Adrenal gland (tissue), 9 donors: ENCODE measurements at regions not wholly inside any gene's neighbourhood (a gene's known extent, or its start where the extent isn't known, plus 50 kb on each side); places are given as distances from the start of the nearest gene placed in this dataset.

Experiments used
- DNase-seq, 7 donors: peaks; one replicate each; pipeline ENCODE4 v3.0.0-alpha.2; 2019 to 2020
- H3K27ac ChIP-seq, 5 donors: fragments of 200-600 bp; sonication (generic) in 4 of 5; 1 replicate in 3 of 5; 2 replicates in 2 of 5; pipeline versions ENCODE4 v1.5.1 to v1.8.0; 2016 to 2020; ENCODE audit warnings: mild to moderate bottlenecking in 1 of 5
- H3K27me3 ChIP-seq: fragments of 200-600 bp; 2 replicates; pipeline ENCODE4 v1.8.0; 2021
- H3K36me3 ChIP-seq, 2 donors: fragments of 200-600 bp; replicated peaks in 1 of 2; 1 replicate in 1 of 2; 2 replicates in 1 of 2; pipeline versions ENCODE4 v1.5.1 to v1.8.0; 2018 to 2022
- H3K4me1 ChIP-seq, 2 donors: fragments of 200-600 bp; replicated peaks in 1 of 2; 1 replicate in 1 of 2; 2 replicates in 1 of 2; pipeline versions ENCODE4 v1.5.1 to v1.8.0; 2018 to 2021
- H3K4me3 ChIP-seq, 4 donors: fragments of 200-600 bp; sonication (generic) in 3 of 4; one replicate each; pipeline ENCODE4 v1.5.1; 2016 to 2018
- H3K9me3 ChIP-seq, 3 donors: fragments of 200-600 bp; sonication (generic) in 1 of 3; replicated peaks in 1 of 3; 1 replicate in 2 of 3; 2 replicates in 1 of 3; pipeline versions ENCODE4 v1.5.1 to v1.8.0; 2016 to 2021
- POLR2A ChIP-seq, 2 donors: fragments of 450-650 bp; IDR thresholded peaks; one replicate each; pipeline ENCODE4 v1.6.1; 2017; ENCODE audit warnings: antibody characterized with exemption in 2 of 2, mild to moderate bottlenecking in 2 of 2, moderate library complexity in 1 of 2
- WGBS, 4 donors: extraction: QIAGEN DNeasy Blood & Tissue Kit in 2 of 4; methylation state at CpG; one replicate each; pipeline versions ENCODE4 v1.1.5 to v1.1.7; 2013 to 2017; 5-methylcytosine and 5-hydroxymethylcytosine counted together
- intact Hi-C, 2 donors: fragments of 100-400 bp; cut with DNase I; formaldehyde crosslinking; loops; one replicate each; pipeline versions ENCODE4 v1.14.1 to v1.15.0; 2022 to 2023
- TF ChIP-seq, protein P1 (sequence below), 6 experiments: fragments of 450-650 bp in 4 of 6; fragments of 200-600 bp in 2 of 6; sonication (generic) in 1 of 6; IDR thresholded peaks; 1 replicate in 5 of 6; 2 replicates in 1 of 6; pipeline versions ENCODE4 v1.5.1 to v1.8.0; 2016 to 2021; ENCODE audit warnings: antibody characterized with exemption in 6 of 6, mild to moderate bottlenecking in 2 of 6, moderate library complexity in 1 of 6
- donor health status: healthy with polysubstance abuse.
- donor health status: Bipolar disorder and iron deficiency.
- donor health status: DM: yes; HTN: yes; CAD: no.
- donor health status: DM: no; HTN: no; CAD: no.
- donor health status: DM: no; HTN: no; CAD: no.

DNA sequence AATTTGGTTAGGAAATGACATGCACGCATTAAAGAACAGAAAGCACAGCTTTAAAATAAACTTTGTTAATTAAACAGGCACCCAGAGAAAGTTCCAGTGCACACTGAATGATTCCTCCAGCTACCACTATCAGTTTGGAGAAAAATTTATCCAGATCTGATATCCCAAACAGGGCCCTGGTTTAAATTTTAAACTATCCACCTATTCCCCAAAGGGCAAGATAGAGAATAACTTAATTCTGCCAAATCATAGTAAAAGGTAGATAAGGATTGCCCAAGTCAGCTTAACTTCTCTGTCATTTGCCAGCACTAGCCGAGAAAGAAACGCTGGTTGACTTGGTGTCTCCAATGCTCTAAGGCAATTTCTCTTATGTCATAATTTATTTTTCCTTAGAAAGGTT lies 321.9 kb upstream of the PKDCC start:
- WGBS, 4 donors: 74 to 97% (median 90%) methylated on average over 3 of the region's 3 CpGs

DNA sequence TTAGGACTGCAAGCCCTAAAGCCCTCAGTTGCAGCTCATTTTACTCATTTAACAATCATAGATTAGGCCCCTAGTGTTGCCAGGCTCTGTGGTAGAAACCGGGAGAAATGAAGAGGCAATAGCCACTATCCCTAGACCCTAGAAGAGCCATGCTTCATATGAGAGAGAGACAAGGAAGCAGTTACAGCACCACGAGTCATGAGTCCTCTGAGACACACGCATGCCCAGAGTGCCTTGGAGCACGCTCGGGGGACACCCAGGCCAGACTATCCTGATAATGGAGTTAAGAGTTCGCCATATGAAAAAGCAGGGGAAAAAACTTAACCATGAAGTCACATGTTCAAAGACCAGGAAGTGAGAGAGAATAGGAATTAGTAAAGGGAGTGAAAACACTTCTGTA lies 321.5 kb upstream of the PKDCC start:
- no peak for TF ChIP-seq POLR2A (IDR thresholded peaks at IDR 0.05)
- TF ChIP-seq, protein P1, sequence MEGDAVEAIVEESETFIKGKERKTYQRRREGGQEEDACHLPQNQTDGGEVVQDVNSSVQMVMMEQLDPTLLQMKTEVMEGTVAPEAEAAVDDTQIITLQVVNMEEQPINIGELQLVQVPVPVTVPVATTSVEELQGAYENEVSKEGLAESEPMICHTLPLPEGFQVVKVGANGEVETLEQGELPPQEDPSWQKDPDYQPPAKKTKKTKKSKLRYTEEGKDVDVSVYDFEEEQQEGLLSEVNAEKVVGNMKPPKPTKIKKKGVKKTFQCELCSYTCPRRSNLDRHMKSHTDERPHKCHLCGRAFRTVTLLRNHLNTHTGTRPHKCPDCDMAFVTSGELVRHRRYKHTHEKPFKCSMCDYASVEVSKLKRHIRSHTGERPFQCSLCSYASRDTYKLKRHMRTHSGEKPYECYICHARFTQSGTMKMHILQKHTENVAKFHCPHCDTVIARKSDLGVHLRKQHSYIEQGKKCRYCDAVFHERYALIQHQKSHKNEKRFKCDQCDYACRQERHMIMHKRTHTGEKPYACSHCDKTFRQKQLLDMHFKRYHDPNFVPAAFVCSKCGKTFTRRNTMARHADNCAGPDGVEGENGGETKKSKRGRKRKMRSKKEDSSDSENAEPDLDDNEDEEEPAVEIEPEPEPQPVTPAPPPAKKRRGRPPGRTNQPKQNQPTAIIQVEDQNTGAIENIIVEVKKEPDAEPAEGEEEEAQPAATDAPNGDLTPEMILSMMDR (IDR thresholded peaks at IDR 0.05): no peak
- Histone ChIP-seq H3K27ac (no peak overlapping the region), H3K36me3 (no peaks in the 10 kb centered on the region), H3K9me3 (no peaks in the 10 kb centered on the region), H3K27me3 (no peaks in the 10 kb centered on the region), H3K4me1 (peaks cover 0 to 8% of the 10 kb centered on the region in 2 donors), H3K4me3 (no peak overlapping the region)
- 81 to 97% (median 94%) methylated on average over 6 of the region's 6 CpGs for WGBS, 4 donors
- intact Hi-C loops: no loop called here
- DNase-seq: no peak

More for the DNA sequence above, 321.9 kb upstream of the PKDCC start:
- intact Hi-C loops: no loop called here
- Histone ChIP-seq H3K27ac (no peak overlapping the region), H3K27me3 (no peaks in the 10 kb centered on the region), H3K36me3 (no peaks in the 10 kb centered on the region), H3K9me3 (no peaks in the 10 kb centered on the region), H3K4me3 (no peak overlapping the region), H3K4me1 (peaks cover 0 to 10% of the 10 kb centered on the region in 2 donors)
- TF ChIP-seq, protein P1 (IDR thresholded peaks at IDR 0.05): no peak
- TF ChIP-seq POLR2A (IDR thresholded peaks at IDR 0.05): no peak
- DNase-seq: no peak

DNA sequence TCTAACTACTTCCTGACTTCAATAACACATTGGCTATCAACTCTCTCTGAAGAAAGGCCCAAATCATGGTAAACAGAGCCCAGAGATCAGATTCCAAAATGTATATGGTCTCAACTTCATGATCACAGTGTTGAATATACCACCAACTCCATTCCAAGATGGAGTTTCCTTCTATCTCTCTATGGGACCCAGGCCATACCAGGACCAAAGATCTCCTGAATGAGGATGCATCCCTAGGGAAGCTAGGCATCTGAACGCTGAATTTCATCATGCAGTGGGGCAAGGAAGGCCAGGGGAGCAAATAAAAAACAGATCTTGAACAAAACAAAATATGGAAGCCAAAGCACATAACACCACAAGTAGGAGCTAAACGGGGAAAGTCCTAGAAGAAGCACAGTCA lies 320.7 kb upstream of the PKDCC start:
- DNase-seq: no peak
- intact Hi-C loops: no loop called here
- no peaks in the 10 kb centered on the region for H3K36me3 ChIP-seq
- WGBS, 4 donors: 90 to 96% (median 92%) methylated on average over 2 of the region's 2 CpGs
- H3K27ac ChIP-seq: no peak overlapping the region
- peaks cover 0 to 8% of the 10 kb centered on the region in 2 donors for H3K4me1 ChIP-seq
- TF ChIP-seq, protein P1 (IDR thresholded peaks at IDR 0.05): no peak
- TF ChIP-seq POLR2A (IDR thresholded peaks at IDR 0.05): no peak
- no peaks in the 10 kb centered on the region for H3K27me3 ChIP-seq
- H3K4me3 ChIP-seq: no peak overlapping the region
- H3K9me3 ChIP-seq: no peaks in the 10 kb centered on the region

DNA sequence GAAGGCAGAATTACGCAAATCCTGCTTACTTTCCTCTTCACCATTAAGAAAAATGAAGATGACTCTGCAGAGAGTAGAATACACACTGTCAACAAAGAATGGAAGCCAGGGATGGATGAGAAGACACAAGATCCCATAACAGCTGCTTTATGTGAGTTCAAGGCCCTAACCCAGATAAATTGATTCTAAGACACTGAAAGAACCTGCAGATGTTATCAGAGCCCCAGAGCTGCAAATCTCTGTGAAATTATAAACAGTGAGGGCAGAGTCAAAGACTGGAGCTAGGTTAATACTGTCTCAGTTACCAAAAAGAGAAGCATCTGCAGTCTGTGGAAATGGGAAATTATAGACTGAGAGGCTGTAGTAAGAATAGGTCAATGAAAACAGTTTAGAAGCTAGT lies 320.1 kb upstream of the PKDCC start:
- Histone ChIP-seq H3K4me3 (no peak overlapping the region), H3K27ac (no peak overlapping the region), H3K4me1 (peaks cover 0 to 8% of the 10 kb centered on the region in 2 donors), H3K36me3 (no peaks in the 10 kb centered on the region), H3K27me3 (no peaks in the 10 kb centered on the region), H3K9me3 (no peaks in the 10 kb centered on the region)
- intact Hi-C loops: no loop called here
- WGBS, 4 donors: 0 to 95% (median 49%) methylated on average over 1 of the region's 1 CpG
- no peak for TF ChIP-seq POLR2A (IDR thresholded peaks at IDR 0.05)
- TF ChIP-seq, protein P1 (IDR thresholded peaks at IDR 0.05): no peak
- no peak for DNase-seq
